ENCODE measurements at regions not wholly inside any gene's neighbourhood (a gene's known extent, or its start where the extent isn't known, plus 50 kb on each side); places are given as distances from the start of the nearest gene placed in this dataset.

GRCh38 chr5:152456815-152457443 lies 51.9 kb upstream of the NMUR2 start:
- Histone ChIP-seq H3K9ac (ENCODE audit: insufficient read length) (no peak overlapping the region), H3K36me3 (ENCODE audit: insufficient read depth, low read length) (no peaks in the 10 kb centered on the region), H3K9me3 (ENCODE audit: low read depth, low read length) (no peaks in the 10 kb centered on the region), H3K27ac (no peak overlapping the region), H3K4me3 (no peak overlapping the region)
- DNase-seq (ENCODE audit: low read depth, low spot score), result no peak
- TF ChIP-seq FOXP2 (optimal IDR thresholded peaks at IDR 0.05; ENCODE audit: control extremely low read depth, extremely low read length, insufficient read depth) (no peak), POLR2AphosphoS5 (IDR thresholded peaks at IDR 0.05; ENCODE audit: borderline replicate concordance, low read depth, low read length) (no peak), EZH2 (IDR thresholded peaks at IDR 0.05) (no peak)

GRCh38 chr5:152462021-152462721 lies 57.1 kb upstream of the NMUR2 start:
- Histone ChIP-seq H3K9ac (ENCODE audit: insufficient read length) (no peak overlapping the region), H3K27ac (no peak overlapping the region), H3K9me3 (ENCODE audit: low read depth, low read length) (no peaks in the 10 kb centered on the region), H3K4me3 (no peak overlapping the region), H3K36me3 (ENCODE audit: insufficient read depth, low read length) (no peaks in the 10 kb centered on the region)
- no peak for DNase-seq (ENCODE audit: low read depth, low spot score)
- TF ChIP-seq FOXP2 (optimal IDR thresholded peaks at IDR 0.05; ENCODE audit: control extremely low read depth, extremely low read length, insufficient read depth) (no peak), POLR2AphosphoS5 (IDR thresholded peaks at IDR 0.05; ENCODE audit: borderline replicate concordance, low read depth, low read length) (no peak), EZH2 (IDR thresholded peaks at IDR 0.05) (no peak)

DNA sequence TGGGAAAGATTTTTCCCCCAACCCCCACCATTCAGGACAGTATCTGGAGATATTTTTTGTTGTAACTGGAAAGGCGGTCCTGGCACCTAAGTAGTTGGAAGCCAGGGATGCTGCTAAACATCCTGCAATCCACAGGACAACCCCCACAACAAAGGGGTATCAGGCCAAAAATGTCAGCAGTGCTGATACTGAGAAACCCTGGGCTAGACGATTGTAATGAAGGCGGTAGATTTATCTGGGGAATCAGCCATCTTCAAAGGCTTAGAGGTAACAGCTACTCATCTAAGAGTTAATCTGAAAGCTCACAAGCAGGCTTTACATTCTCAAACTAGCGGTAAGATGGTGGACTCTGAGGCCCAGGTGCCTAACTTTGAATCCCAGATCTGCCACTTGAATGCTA lies 59.0 kb upstream of the NMUR2 start:
- Histone ChIP-seq H3K36me3 (ENCODE audit: insufficient read depth, low read length) (no peaks in the 10 kb centered on the region), H3K9me3 (ENCODE audit: low read depth, low read length) (no peaks in the 10 kb centered on the region), H3K9ac (ENCODE audit: insufficient read length) (no peak overlapping the region), H3K4me3 (no peak overlapping the region), H3K27ac (no peak overlapping the region)
- no peak for DNase-seq (ENCODE audit: low read depth, low spot score)
- TF ChIP-seq POLR2AphosphoS5 (IDR thresholded peaks at IDR 0.05; ENCODE audit: borderline replicate concordance, low read depth, low read length), result no peak
- no peak for TF ChIP-seq EZH2 (IDR thresholded peaks at IDR 0.05)
- no peak for TF ChIP-seq FOXP2 (optimal IDR thresholded peaks at IDR 0.05; ENCODE audit: control extremely low read depth, extremely low read length, insufficient read depth)

DNA sequence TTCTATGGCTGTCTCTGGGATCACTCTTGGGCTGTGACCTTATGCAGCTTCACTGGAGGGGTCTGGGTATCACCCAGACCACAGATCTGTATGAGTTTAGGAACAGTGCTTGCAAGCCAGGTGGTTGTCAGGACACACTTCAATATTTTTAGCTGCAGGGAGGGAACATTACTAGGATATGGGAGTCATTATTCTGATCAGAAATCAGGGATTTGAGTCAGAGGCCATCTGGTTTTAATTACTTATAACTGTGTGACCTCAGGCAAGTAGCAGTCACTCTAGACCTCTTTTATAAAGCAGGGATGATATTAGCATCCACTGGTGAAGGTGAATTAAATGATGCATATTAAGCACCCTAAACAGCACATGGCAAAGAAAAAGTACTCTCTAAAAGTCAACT lies 60.1 kb upstream of the NMUR2 start:
- no peaks in the 10 kb centered on the region for H3K36me3 ChIP-seq (ENCODE audit: insufficient read depth, low read length)
- H3K4me3 ChIP-seq, result no peak overlapping the region
- no peak for DNase-seq (ENCODE audit: low read depth, low spot score)
- H3K9me3 ChIP-seq (ENCODE audit: low read depth, low read length), result no peaks in the 10 kb centered on the region
- H3K9ac ChIP-seq (ENCODE audit: insufficient read length), result no peak overlapping the region
- H3K27ac ChIP-seq, result no peak overlapping the region
- TF ChIP-seq EZH2 (IDR thresholded peaks at IDR 0.05) (no peak), FOXP2 (optimal IDR thresholded peaks at IDR 0.05; ENCODE audit: control extremely low read depth, extremely low read length, insufficient read depth) (no peak), POLR2AphosphoS5 (IDR thresholded peaks at IDR 0.05; ENCODE audit: borderline replicate concordance, low read depth, low read length) (no peak)

GRCh38 chr5:152466085-152466745 lies 61.1 kb upstream of the NMUR2 start:
- TF ChIP-seq POLR2AphosphoS5 (IDR thresholded peaks at IDR 0.05; ENCODE audit: borderline replicate concordance, low read depth, low read length) (no peak), FOXP2 (optimal IDR thresholded peaks at IDR 0.05; ENCODE audit: control extremely low read depth, extremely low read length, insufficient read depth) (no peak), EZH2 (IDR thresholded peaks at IDR 0.05) (no peak)
- no peak overlapping the region for H3K9ac ChIP-seq (ENCODE audit: insufficient read length)
- no peak overlapping the region for H3K4me3 ChIP-seq
- no peaks in the 10 kb centered on the region for H3K9me3 ChIP-seq (ENCODE audit: low read depth, low read length)
- H3K27ac ChIP-seq, result no peak overlapping the region
- no peaks in the 10 kb centered on the region for H3K36me3 ChIP-seq (ENCODE audit: insufficient read depth, low read length)
- DNase-seq (ENCODE audit: low read depth, low spot score), result no peak

DNA sequence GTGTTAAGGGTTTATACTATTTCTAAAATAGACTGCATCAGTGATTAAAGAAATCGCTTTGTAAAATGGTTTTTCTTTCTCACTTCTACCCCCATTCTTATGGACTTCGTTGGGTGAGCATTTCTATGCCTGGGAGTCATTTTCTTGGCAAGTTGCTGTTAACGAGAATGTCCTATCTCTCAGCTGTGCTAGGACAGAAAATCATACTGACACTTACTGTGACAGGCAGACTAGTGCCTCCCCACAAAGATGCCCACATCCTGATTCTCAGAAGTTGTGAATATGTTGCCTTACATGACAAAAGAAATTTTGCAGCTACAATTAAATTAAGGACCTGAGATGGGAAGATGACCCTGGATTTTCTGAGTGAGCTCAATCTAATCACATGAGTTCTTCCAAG lies 65.1 kb upstream of the NMUR2 start:
- no peak for DNase-seq (ENCODE audit: low read depth, low spot score)
- TF ChIP-seq EZH2 (IDR thresholded peaks at IDR 0.05) (no peak), FOXP2 (optimal IDR thresholded peaks at IDR 0.05; ENCODE audit: control extremely low read depth, extremely low read length, insufficient read depth) (no peak), POLR2AphosphoS5 (IDR thresholded peaks at IDR 0.05; ENCODE audit: borderline replicate concordance, low read depth, low read length) (no peak)

DNA sequence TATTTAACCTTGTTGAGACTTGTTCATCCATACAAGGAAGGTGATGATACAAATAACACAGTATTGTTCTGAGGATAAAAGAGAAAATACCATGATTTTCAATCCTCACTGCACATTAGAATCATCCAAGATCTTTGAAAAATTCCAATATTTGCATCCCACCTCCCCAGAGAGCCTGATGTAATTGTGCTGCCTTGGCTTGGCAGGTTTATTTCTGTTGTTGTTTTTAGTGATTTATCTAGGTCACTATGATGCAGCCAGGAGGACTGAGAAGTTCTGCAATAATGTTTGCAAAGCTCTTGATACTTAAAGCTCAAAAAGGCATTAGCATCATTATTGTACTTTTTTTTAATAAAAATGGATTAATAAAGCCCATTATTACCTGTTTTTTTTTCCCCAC lies 67.0 kb upstream of the NMUR2 start:
- no peak for DNase-seq (ENCODE audit: low read depth, low spot score)
- no peak overlapping the region for H3K9ac ChIP-seq (ENCODE audit: insufficient read length)
- no peak overlapping the region for H3K4me3 ChIP-seq
- no peaks in the 10 kb centered on the region for H3K36me3 ChIP-seq (ENCODE audit: insufficient read depth, low read length)
- TF ChIP-seq POLR2AphosphoS5 (IDR thresholded peaks at IDR 0.05; ENCODE audit: borderline replicate concordance, low read depth, low read length) (no peak), FOXP2 (optimal IDR thresholded peaks at IDR 0.05; ENCODE audit: control extremely low read depth, extremely low read length, insufficient read depth) (no peak), EZH2 (IDR thresholded peaks at IDR 0.05) (no peak)
- H3K27ac ChIP-seq, result no peak overlapping the region
- H3K9me3 ChIP-seq (ENCODE audit: low read depth, low read length), result no peaks in the 10 kb centered on the region

More for the DNA sequence above, 65.1 kb upstream of the NMUR2 start:
- no peaks in the 10 kb centered on the region for H3K36me3 ChIP-seq (ENCODE audit: insufficient read depth, low read length)
- H3K4me3 ChIP-seq, result no peak overlapping the region
- H3K27ac ChIP-seq, result no peak overlapping the region
- H3K9ac ChIP-seq (ENCODE audit: insufficient read length), result no peak overlapping the region
- no peaks in the 10 kb centered on the region for H3K9me3 ChIP-seq (ENCODE audit: low read depth, low read length)

DNA sequence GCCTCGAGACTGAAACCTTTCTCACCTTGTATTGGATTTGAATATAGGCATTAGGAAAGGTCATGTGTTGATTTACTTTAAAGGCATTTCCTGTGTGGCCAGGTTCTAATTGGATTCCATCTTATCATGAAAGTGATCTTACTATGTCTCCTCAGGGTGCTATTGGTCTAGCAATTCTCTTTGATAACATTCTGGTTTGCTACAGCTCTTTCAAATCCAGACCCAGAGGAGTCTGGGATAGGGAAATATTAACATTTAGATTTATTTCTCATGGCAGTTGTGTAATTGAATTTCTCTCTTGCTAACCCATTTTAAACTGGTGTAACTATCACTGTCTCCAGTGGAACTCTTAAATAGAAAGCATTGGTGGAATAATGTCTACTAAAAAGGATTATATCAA lies 69.9 kb upstream of the NMUR2 start:
- Histone ChIP-seq H3K9ac (ENCODE audit: insufficient read length) (no peak overlapping the region), H3K4me3 (no peak overlapping the region), H3K36me3 (ENCODE audit: insufficient read depth, low read length) (no peaks in the 10 kb centered on the region), H3K9me3 (ENCODE audit: low read depth, low read length) (no peaks in the 10 kb centered on the region), H3K27ac (no peak overlapping the region)
- no peak for DNase-seq (ENCODE audit: low read depth, low spot score)
- no peak for TF ChIP-seq FOXP2 (optimal IDR thresholded peaks at IDR 0.05; ENCODE audit: control extremely low read depth, extremely low read length, insufficient read depth)
- no peak for TF ChIP-seq EZH2 (IDR thresholded peaks at IDR 0.05)
- no peak for TF ChIP-seq POLR2AphosphoS5 (IDR thresholded peaks at IDR 0.05; ENCODE audit: borderline replicate concordance, low read depth, low read length)

Measured in SK-N-MC (cell line).